GM19238 (cell line): ENCODE measurements at regions not wholly inside any gene's neighbourhood (a gene's known extent, or its start where the extent isn't known, plus 50 kb on each side); places are given as distances from the start of the nearest gene placed in this dataset.

Experiments used
- DNase-seq: peaks from one replicate; pipeline ENCODE4 v3.0.0; 2011; ENCODE audit warnings: low spot score; ENCODE audit not compliant: insufficient read length

DNA sequence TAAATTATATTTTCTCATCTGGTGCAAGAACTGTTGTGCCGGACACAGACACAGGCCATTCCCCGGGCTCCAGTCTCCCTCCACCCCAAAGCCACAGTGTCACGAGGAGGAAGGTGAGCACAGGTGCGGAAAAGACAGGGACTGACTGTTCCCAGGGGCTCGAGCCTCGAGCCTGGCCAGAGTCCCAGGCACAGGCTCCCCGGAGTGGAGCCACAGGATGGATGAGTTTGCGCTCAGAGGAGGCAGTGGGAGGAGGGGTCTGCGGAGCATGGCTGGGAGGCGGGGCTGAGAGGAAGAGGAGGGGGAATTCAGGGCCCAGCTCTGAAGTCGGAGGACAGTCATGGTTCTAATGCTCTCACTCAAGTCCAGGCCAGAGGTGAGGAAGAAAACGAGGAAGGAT is 284.8 kb downstream of the SMOC2 start:
- DNase-seq, result no peak

DNA sequence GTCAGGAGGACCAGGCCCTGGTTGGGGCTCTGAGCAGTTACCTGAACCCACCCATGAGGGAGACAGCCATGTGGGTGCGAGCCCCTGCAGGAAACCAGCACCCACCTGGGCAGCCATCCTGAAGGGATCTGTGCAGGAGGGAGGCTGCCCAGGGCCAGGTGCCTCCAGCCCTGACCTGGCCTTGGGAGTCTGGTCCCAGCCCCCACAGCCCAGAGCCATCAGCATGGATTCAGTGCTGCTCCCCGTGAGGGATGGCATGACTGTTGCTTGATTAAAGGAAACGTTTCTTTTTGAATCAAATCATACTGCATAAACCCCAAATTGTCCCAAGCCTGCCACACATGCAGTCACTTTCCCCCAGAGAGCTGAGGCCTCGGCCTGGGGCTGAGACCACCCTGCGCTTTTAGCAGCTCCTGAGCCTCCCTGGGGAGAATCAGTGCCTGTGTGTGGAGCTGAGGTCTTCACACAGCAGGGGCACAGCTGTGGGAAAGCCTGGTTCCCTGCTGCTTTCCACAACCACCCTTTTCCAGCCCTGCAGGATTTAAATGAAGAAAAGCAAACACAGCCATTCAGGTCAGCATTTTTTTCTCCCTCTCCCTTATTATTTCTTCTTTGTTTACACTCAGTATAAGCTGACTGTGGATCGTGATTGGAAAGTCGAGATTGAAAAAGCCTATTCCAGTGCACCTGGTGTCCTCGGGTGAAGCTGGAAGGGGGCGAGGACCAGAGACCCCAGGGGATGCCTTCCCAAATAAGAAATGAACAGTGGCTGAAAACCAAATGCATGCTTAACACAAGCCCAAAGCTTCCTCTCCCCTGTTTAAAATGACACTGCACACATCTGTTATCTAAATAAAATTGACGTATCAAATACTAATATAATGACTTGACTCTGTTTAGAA is 283.9 kb downstream of the SMOC2 start:
- no peak for DNase-seq

DNA sequence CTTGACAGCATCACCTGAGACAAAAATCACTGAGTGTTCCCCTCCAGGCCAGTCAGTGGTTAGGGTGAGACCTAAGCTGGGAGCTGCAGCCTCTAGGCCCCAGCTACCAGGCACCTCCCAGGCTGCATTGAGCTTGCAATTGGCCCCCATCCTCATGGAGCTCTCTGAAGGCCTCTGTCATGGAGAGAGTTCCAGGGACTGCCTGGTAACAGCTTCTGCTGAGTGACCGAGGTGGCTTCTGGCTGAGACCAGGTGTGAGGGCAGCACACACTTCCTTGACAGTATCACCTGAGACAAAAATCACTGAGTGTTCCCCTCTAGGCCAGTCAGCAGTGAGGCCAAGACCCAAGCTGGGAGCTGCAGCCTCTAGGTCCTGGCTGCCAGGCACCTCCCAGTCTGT is 283.0 kb downstream of the SMOC2 start:
- no peak for DNase-seq

DNA sequence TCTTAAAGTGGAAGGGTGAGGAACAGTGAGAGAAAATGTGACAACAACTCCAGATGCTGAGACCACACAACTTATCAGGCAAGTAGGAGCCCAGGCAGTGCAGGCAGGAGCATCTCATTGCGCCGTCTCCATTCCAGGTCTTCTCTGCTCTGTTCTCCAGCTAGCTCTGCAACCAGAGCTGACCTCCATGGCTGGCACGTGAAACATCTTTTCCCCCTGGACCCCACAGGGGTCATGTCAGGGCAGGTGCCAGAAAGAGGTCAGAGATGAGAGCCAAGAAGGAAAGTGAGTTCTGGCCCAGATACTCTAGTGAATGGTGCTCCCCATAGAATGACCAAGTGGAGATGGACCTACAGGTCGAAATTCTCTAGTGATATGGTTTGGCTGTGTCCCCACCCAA is 281.4 kb downstream of the SMOC2 start:
- DNase-seq, result no peak

DNA sequence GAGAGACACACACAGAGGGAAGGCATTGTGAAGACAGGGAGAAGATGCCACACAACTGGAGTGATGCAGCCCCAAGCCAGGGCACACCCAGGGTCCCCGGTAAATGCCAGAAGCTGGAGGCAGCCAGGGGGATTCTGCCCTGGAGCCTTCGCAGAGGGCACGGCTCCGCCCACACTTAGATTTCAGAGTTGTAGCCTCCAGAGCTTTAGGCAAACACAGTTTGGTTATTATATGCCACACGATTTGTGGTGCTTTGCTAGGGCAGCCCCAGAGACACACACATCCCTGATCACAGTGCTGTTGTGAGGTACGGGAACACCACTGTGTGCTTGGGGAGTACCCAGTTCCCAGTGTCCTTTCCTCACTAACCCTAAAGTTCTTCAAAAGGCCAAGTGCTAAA is 280.6 kb downstream of the SMOC2 start:
- DNase-seq, result no peak

DNA sequence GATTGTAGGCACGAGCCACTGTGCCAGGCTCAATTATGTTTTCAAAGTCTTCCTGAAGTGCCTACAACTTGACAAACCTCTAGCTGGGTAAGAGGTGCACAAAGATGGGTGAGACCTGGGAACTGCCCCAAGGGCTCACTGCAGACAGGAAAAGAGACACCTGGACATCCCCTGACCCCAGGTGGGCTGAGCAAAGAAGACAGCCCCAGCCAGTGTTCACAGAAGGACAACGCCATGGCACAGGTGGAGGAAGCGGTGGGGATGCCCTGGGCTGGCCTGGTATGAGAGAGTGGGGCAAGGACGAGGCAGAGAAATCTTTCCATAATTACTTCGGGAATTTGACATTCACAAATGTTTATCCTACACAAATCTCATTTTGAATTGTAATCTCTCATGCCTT is 278.9 kb downstream of the SMOC2 start:
- DNase-seq, result no peak

DNA sequence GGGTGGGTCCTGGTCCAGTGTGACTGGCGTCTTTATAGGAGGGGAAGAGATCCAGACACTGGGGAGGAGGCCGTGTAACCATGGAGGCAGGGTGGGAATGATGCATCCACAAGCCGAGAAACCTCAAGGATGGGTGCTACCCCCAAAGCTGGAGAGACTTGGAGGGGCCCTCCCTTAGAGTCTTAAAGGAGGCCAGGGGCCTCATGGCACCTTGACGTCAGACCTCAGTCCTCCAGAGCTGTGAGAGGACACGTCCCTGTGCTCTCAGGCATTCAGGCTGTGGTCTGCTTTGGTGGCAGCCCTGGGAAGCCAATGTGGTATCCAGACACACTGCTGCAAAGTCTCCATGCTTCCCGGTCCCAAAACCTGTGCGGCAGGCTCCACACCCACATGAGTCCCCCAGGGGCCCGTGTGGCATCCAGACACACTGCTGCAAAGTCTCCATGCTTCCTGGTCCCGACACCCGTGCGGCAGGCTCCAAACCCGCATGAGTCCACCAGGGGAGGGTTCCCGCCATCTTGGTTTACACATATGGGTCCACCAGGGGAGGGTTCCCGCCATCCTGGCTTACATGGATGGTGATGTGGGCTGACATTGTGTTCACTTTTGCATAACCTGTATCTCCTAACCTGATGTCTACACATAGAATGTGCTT is 278.0 kb downstream of the SMOC2 start:
- DNase-seq, result no peak
